B cell (primary cell): ENCODE measurements at regions not wholly inside any gene's neighbourhood (a gene's known extent, or its start where the extent isn't known, plus 50 kb on each side); places are given as distances from the start of the nearest gene placed in this dataset.

Source experiments
- ATAC-seq: fragments of 200-7000 bp; cut with Tn5 transposase; one replicate; pipeline ENCODE4 v1.10.0; 2021; ENCODE audit warnings: low read depth, mild to moderate bottlenecking, moderate number of reproducible peaks, moderate library complexity
- CTCF ChIA-PET: fragments of 350-600 bp; sonication (Branson Sonifier 250); formaldehyde crosslinking; loops from one replicate; lab custom pipeline; 2021; ENCODE audit warnings: antibody characterized with exemption, inconsistent platforms; lab: Charles Lee
- POLR2A ChIA-PET: fragments of 350-600 bp; sonication (Branson Sonifier 250); formaldehyde crosslinking; loops from one replicate; lab custom pipeline; 2021; ENCODE audit warnings: antibody characterized with exemption; lab: Charles Lee
- DNase-seq: peaks from one replicate; pipeline ENCODE4 v3.0.0; 2013
- H2AFZ ChIP-seq: 2 replicates; pipeline ENCODE4 v1.6.1; 2012; ENCODE audit warnings: mild to moderate bottlenecking, low read depth, low read length; ENCODE audit not compliant: insufficient read depth, poor library complexity, severe bottlenecking
- H3K27ac ChIP-seq, 2 donors: 1 replicate in 1 of 2; 2 replicates in 1 of 2; pipeline ENCODE4 v1.5.1; 2012 to 2013; ENCODE audit warnings: low read length in 2 of 2, mild to moderate bottlenecking in 2 of 2, moderate library complexity in 1 of 2
- H3K27me3 ChIP-seq, 4 experiments: fragments of 200-600 bp in 1 of 4; sonication (generic) in 1 of 4; replicated peaks in 1 of 4; 1 replicate in 2 of 4; 2 replicates in 2 of 4; pipeline versions ENCODE4 v1.6.1 to v1.7.0; 2013 to 2016; ENCODE audit warnings: low read length in 3 of 4, mild to moderate bottlenecking in 2 of 4, mixed read lengths in 1 of 4, moderate library complexity in 1 of 4; ENCODE audit not compliant: insufficient read depth in 4 of 4, control insufficient read depth in 3 of 4; ENCODE audit errors: control extremely low read depth in 1 of 4
- H3K36me3 ChIP-seq, 2 experiments: replicated peaks in 1 of 2; 1 replicate in 1 of 2; 2 replicates in 1 of 2; pipeline versions ENCODE4 v1.6.1 to v1.7.1; 2013; ENCODE audit warnings: low read length in 1 of 2; ENCODE audit not compliant: insufficient read depth in 2 of 2, control insufficient read depth in 1 of 2; ENCODE audit errors: control extremely low read depth in 1 of 2, extremely low read depth in 1 of 2
- H3K4me1 ChIP-seq, 2 donors: fragments of 200-600 bp in 1 of 2; sonication (generic) in 1 of 2; 1 replicate in 1 of 2; 2 replicates in 1 of 2; pipeline versions ENCODE4 v1.5.1 to v1.6.1; 2013 to 2017; ENCODE audit warnings: low read length in 2 of 2; ENCODE audit not compliant: control insufficient read depth in 2 of 2, insufficient read depth in 2 of 2
- H3K4me2 ChIP-seq: replicated peaks from 2 replicates; pipeline ENCODE3; 2012; ENCODE audit warnings: mild to moderate bottlenecking, low read depth, low read length; ENCODE audit not compliant: poor library complexity, severe bottlenecking
- H3K4me3 ChIP-seq, 5 experiments: fragments of 200-600 bp in 1 of 5; sonication (generic) in 1 of 5; 1 replicate in 3 of 5; 2 replicates in 2 of 5; pipeline versions ENCODE4 v1.5.1 to v1.7.0; 2011 to 2016; ENCODE audit warnings: low read length in 4 of 5, mild to moderate bottlenecking in 4 of 5, low read depth in 2 of 5, control low read depth in 1 of 5, moderate library complexity in 1 of 5; ENCODE audit not compliant: insufficient read depth in 1 of 5; ENCODE audit errors: control extremely low read depth in 1 of 5, extremely low read depth in 1 of 5
- H3K79me2 ChIP-seq: fragments of 200-600 bp; sonication (generic); one replicate; pipeline ENCODE4 v1.6.0; 2016; ENCODE audit warnings: low read length; ENCODE audit not compliant: control insufficient read depth, insufficient read depth
- H3K9ac ChIP-seq: fragments of 200-600 bp; sonication (generic); 2 replicates; pipeline ENCODE4 v1.6.1; 2017; ENCODE audit warnings: mild to moderate bottlenecking, low read length, moderate library complexity
- H3K9me3 ChIP-seq, 3 donors: one replicate each; pipeline versions ENCODE4 v1.6.1 to v1.7.1; 2013; ENCODE audit warnings: low read length in 2 of 3; ENCODE audit not compliant: control insufficient read depth in 2 of 3, insufficient read depth in 1 of 3; ENCODE audit errors: control extremely low read depth in 1 of 3
- H4K20me1 ChIP-seq: 2 replicates; pipeline ENCODE4 v1.6.0; 2012; ENCODE audit warnings: mild to moderate bottlenecking, low read length; ENCODE audit not compliant: insufficient read depth, control insufficient read depth, poor library complexity, severe bottlenecking
- H3K27ac Mint-ChIP-seq: one replicate; pipeline ENCODE4 v1.8.0; 2021; ENCODE audit warnings: mixed read lengths
- H3K27me3 Mint-ChIP-seq: one replicate; pipeline ENCODE4 v1.8.0; 2021; ENCODE audit warnings: mixed read lengths
- H3K4me1 Mint-ChIP-seq: one replicate; pipeline ENCODE4 v1.8.0; 2021; ENCODE audit warnings: mixed read lengths
- H3K4me3 Mint-ChIP-seq: one replicate; pipeline ENCODE4 v1.8.0; 2021; ENCODE audit warnings: mixed read lengths
- H3K9me3 Mint-ChIP-seq: one replicate; pipeline ENCODE4 v1.8.0; 2022; ENCODE audit warnings: mixed read lengths; ENCODE audit not compliant: insufficient read depth
- EZH2 ChIP-seq: IDR thresholded peaks from 2 replicates; pipeline ENCODE4 v1.6.1; 2012; ENCODE audit warnings: borderline replicate concordance, low read depth, mild to moderate bottlenecking, moderate library complexity, low read length; ENCODE audit not compliant: insufficient read depth, poor library complexity, severe bottlenecking
- WGBS: methylation state at CpG from one replicate; pipeline ENCODE4 v1.1.5; 2013; ENCODE audit warnings: missing lambda C conversion rate; ENCODE audit not compliant: insufficient coverage; 5-methylcytosine and 5-hydroxymethylcytosine counted together
- intact Hi-C: fragments of 100-400 bp; cut with micrococcal nuclease; formaldehyde crosslinking; loops from one replicate; pipeline ENCODE4 v1.10.0; 2022
- TF ChIP-seq, protein P1 (sequence below): fragments of 200-600 bp; IDR thresholded peaks from one replicate; pipeline ENCODE4 v1.8.0; 2022; ENCODE audit warnings: antibody characterized with exemption, mild to moderate bottlenecking

DNA sequence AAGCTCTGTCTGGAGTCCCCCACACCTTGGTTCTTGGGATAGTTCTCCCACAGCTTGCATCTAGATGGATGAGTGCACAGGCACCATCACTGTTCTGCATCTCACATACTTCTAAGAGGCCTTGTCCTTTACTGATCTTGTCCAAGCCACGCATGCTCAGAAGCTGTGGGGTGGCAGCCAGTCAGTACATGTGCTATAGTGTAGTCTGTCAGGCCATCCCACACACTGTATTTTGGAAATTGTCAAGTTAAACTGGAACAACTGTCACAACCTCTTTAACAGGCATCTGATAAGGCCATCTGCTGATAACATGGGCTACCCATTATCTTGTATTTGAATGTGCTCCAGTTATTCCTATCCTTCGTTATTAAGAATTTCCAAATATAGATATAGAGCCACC lies 296.5 kb upstream of the AZI2 start:
- Mint-ChIP-seq H3K4me3 (no peak overlapping the region), H3K9me3 (no peaks in the 10 kb centered on the region), H3K4me1 (no peaks in the 10 kb centered on the region), H3K27me3 (peaks cover 3% of the 10 kb centered on the region), H3K27ac (no peak overlapping the region)
- intact Hi-C loops: no loop called here
- CTCF ChIA-PET: no interaction called here
- DNase-seq (no peak), ATAC-seq (no peak)
- H3K9me3 ChIP-seq: no peaks in the 10 kb centered on the region
- no peaks in the 10 kb centered on the region for H3K79me2 ChIP-seq
- no peak overlapping the region for H3K9ac ChIP-seq
- no CpG with 5 or more reads among the region's 2 CpGs for WGBS
- no peaks in the 10 kb centered on the region for H3K36me3 ChIP-seq
- H3K27ac ChIP-seq: no peak overlapping the region
- no peaks in the 10 kb centered on the region for H3K4me1 ChIP-seq
- H4K20me1 ChIP-seq: no peaks in the 10 kb centered on the region
- no peak for TF ChIP-seq EZH2
- TF ChIP-seq, protein P1, sequence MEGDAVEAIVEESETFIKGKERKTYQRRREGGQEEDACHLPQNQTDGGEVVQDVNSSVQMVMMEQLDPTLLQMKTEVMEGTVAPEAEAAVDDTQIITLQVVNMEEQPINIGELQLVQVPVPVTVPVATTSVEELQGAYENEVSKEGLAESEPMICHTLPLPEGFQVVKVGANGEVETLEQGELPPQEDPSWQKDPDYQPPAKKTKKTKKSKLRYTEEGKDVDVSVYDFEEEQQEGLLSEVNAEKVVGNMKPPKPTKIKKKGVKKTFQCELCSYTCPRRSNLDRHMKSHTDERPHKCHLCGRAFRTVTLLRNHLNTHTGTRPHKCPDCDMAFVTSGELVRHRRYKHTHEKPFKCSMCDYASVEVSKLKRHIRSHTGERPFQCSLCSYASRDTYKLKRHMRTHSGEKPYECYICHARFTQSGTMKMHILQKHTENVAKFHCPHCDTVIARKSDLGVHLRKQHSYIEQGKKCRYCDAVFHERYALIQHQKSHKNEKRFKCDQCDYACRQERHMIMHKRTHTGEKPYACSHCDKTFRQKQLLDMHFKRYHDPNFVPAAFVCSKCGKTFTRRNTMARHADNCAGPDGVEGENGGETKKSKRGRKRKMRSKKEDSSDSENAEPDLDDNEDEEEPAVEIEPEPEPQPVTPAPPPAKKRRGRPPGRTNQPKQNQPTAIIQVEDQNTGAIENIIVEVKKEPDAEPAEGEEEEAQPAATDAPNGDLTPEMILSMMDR: no peak
- POLR2A ChIA-PET: no interaction called here
- no peak overlapping the region for H2AFZ ChIP-seq
- no peak overlapping the region for H3K4me3 ChIP-seq
- no peak overlapping the region for H3K4me2 ChIP-seq
- H3K27me3 ChIP-seq: no peaks in the 10 kb centered on the region

DNA sequence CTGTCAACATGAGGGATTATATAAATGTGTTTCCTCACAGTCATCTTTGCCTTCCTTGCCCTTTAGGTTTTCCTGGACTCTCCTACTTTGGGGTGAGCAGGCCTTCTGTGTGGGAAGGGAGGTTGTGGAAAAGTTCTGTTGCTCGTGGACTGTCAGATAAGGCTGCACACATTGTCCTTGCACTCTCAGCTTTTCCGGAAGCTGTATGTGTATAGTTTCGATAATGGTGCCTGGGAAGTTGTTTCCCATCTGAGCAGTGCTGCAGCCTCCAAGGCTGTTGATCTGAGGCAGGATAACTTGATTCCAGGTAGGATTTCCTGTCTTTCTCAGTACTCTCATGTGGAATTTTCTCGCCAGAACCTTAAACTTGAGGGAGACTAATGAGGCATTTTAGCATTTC lies 297.8 kb upstream of the AZI2 start:
- no peak overlapping the region for H2AFZ ChIP-seq
- ATAC-seq (no peak), DNase-seq (no peak)
- intact Hi-C loops: no loop called here
- Mint-ChIP-seq H3K9me3 (no peaks in the 10 kb centered on the region), H3K4me3 (no peak overlapping the region), H3K4me1 (no peaks in the 10 kb centered on the region), H3K27me3 (peaks cover 3% of the 10 kb centered on the region), H3K27ac (no peak overlapping the region)
- no peaks in the 10 kb centered on the region for H3K79me2 ChIP-seq
- TF ChIP-seq, protein P1: no peak
- no peak for TF ChIP-seq EZH2
- H3K27me3 ChIP-seq: no peaks in the 10 kb centered on the region
- no peak overlapping the region for H3K4me3 ChIP-seq
- ChIA-PET POLR2A (no interaction called here), CTCF (no interaction called here)
- no peak overlapping the region for H3K4me2 ChIP-seq
- no peak overlapping the region for H3K9ac ChIP-seq
- H3K27ac ChIP-seq: no peak overlapping the region
- no peaks in the 10 kb centered on the region for H4K20me1 ChIP-seq
- no peaks in the 10 kb centered on the region for H3K4me1 ChIP-seq
- H3K9me3 ChIP-seq: no peaks in the 10 kb centered on the region
- 79% methylated on average over 3 of the region's 4 CpGs for WGBS
- no peaks in the 10 kb centered on the region for H3K36me3 ChIP-seq
